ENCODE measurements at regions not wholly inside any gene's neighbourhood (a gene's known extent, or its start where the extent isn't known, plus 50 kb on each side); places are given as distances from the start of the nearest gene placed in this dataset.

DNA sequence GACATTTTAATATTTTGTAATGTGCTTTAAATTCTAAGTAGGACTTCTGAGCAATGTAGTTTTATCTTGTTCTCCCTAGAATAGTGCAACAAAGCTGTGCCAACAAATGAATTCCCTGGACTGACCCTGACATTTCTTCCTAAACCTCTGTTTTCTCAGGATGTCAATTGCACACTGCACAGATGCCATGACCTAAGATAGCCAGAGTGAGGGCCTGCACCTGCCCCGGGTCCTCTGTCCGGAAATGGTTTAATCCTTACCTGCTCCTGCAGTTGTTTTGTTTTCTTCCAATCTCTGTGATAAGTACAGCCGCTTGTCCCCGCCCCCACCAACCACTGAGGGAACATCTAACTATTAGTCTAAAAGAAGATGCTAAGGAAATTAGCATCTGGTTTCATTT is 831.5 kb downstream of the GALC start:
- TF ChIP-seq, protein P1, sequence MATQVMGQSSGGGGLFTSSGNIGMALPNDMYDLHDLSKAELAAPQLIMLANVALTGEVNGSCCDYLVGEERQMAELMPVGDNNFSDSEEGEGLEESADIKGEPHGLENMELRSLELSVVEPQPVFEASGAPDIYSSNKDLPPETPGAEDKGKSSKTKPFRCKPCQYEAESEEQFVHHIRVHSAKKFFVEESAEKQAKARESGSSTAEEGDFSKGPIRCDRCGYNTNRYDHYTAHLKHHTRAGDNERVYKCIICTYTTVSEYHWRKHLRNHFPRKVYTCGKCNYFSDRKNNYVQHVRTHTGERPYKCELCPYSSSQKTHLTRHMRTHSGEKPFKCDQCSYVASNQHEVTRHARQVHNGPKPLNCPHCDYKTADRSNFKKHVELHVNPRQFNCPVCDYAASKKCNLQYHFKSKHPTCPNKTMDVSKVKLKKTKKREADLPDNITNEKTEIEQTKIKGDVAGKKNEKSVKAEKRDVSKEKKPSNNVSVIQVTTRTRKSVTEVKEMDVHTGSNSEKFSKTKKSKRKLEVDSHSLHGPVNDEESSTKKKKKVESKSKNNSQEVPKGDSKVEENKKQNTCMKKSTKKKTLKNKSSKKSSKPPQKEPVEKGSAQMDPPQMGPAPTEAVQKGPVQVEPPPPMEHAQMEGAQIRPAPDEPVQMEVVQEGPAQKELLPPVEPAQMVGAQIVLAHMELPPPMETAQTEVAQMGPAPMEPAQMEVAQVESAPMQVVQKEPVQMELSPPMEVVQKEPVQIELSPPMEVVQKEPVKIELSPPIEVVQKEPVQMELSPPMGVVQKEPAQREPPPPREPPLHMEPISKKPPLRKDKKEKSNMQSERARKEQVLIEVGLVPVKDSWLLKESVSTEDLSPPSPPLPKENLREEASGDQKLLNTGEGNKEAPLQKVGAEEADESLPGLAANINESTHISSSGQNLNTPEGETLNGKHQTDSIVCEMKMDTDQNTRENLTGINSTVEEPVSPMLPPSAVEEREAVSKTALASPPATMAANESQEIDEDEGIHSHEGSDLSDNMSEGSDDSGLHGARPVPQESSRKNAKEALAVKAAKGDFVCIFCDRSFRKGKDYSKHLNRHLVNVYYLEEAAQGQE (IDR thresholded peaks at IDR 0.05; ENCODE audit: insufficient read depth in 1 of 2, low read depth in 2 of 2, low read length in 2 of 2): no peak
- TF ChIP-seq SIN3A (IDR thresholded peaks at IDR 0.05; ENCODE audit: borderline replicate concordance, insufficient read depth, low read length) (no peak), POLR2AphosphoS5 (IDR thresholded peaks at IDR 0.05; ENCODE audit: low read depth, low read length) (no peak), TAF1 (IDR thresholded peaks at IDR 0.05; ENCODE audit: borderline replicate concordance, insufficient read depth, low read length) (no peak)

All from PFSK-1 (cell line).